ENCODE measurements at regions not wholly inside any gene's neighbourhood (a gene's known extent, or its start where the extent isn't known, plus 50 kb on each side); places are given as distances from the start of the nearest gene placed in this dataset.
"Not testable (repeated sequence)": the region's sequence is repeated elsewhere in the genome, so short reads cannot be mapped to it uniquely, and the experiment has no call there.

DNA sequence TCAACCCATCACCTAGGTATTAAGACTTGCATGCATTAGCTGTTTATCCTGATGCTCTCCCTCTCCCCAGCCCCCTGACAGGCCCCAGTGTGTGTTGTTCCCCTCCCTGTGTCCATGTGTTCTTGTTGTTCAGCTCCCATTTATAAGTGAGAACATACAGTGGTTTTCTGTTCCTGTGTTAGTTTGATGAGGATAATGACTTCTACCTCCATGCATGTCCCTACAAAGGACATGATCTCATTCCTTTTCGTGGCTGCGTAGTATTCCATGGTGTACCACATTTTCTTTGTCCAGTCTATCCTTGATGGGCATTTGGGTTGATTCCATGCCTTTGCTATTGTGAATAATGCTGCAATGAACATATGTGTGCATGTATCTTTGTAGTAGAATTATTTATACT is 578.3 kb downstream of the ZNF608 start:
- not testable (repeated sequence) for H3K4me1 Mint-ChIP-seq, H3K27ac Mint-ChIP-seq, H3K4me3 Mint-ChIP-seq, H3K27me3 Mint-ChIP-seq, H3K36me3 Mint-ChIP-seq
- H3K9me3 Mint-ChIP-seq = peaks cover 20% of the 10 kb centered on the region

DNA sequence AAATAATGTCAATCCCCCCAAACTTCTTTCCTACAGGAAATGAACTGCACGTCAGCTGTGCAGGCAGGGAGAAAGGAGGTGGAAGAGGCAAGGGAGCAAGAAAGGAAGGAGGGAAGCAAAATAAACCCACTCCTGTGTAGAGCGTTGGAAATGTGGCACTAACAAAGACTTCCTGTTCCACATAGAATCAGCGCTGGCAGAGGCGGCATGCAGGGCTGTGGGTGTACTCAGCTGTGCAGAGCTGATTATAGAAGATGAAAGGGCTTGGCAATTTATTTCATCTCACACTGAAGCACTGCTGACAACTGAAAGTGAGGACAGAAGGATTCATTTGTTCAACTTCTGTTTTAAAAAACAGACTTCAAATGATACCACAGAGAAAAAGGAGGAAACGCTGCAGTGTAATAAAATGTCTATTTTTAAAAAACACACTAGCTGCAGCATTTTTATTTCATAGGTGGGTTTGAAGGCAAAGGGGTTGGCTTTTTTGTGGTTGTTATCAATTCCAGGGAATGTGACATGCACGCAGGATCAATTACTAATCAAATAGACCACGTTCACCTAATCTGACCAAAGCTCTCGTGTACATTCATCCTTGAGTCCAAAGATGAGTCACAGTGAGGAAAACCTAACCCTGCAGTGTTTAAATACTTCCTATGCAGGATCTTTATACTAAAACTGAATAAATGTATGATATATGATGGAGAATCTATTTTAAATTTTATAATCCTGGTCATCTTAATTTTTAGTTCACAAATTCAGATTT is 583.5 kb downstream of the ZNF608 start:
- H3K4me1 Mint-ChIP-seq = no peaks in the 10 kb centered on the region
- H3K27me3 Mint-ChIP-seq = no peaks in the 10 kb centered on the region
- H3K36me3 Mint-ChIP-seq = no peaks in the 10 kb centered on the region
- H3K4me3 Mint-ChIP-seq = no peak overlapping the region
- no peak overlapping the region for H3K27ac Mint-ChIP-seq
- no peaks in the 10 kb centered on the region for H3K9me3 Mint-ChIP-seq

GRCh38 chr5:124161266-124161665 is 585.2 kb downstream of the ZNF608 start:
- Mint-ChIP-seq H3K27me3 (no peaks in the 10 kb centered on the region), H3K9me3 (no peaks in the 10 kb centered on the region), H3K4me1 (no peaks in the 10 kb centered on the region), H3K27ac (no peak overlapping the region), H3K4me3 (no peak overlapping the region), H3K36me3 (no peaks in the 10 kb centered on the region)

GRCh38 chr5:124160265-124160664 is 586.2 kb downstream of the ZNF608 start:
- Mint-ChIP-seq H3K9me3 (peaks cover 3% of the 10 kb centered on the region), H3K27me3 (no peaks in the 10 kb centered on the region), H3K36me3 (no peaks in the 10 kb centered on the region), H3K4me1 (no peaks in the 10 kb centered on the region), H3K4me3 (no peak overlapping the region), H3K27ac (no peak overlapping the region)

DNA sequence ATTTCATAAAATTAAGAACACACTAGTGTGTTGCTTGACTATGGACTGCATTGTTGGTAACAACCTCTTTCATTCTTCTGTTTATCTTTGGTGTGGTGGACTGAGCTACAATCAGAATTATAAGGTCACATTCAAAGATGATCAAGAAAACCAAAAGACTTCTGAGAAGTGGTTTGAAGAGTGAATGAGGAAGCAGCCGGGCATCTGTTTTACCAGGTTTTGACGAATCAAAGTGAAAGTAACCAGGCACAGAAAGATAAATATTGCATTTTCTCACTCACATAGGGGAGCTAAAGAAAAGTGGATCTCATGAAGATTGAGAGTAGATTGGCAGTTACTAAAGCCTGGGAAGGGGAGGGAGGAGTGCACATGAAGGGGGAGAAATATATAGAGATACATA is 589.1 kb downstream of the ZNF608 start:
- Mint-ChIP-seq H3K9me3 (peaks cover 10% of the 10 kb centered on the region), H3K27me3 (no peaks in the 10 kb centered on the region), H3K4me1 (no peaks in the 10 kb centered on the region), H3K4me3 (no peak overlapping the region), H3K36me3 (no peaks in the 10 kb centered on the region), H3K27ac (no peak overlapping the region)

DNA sequence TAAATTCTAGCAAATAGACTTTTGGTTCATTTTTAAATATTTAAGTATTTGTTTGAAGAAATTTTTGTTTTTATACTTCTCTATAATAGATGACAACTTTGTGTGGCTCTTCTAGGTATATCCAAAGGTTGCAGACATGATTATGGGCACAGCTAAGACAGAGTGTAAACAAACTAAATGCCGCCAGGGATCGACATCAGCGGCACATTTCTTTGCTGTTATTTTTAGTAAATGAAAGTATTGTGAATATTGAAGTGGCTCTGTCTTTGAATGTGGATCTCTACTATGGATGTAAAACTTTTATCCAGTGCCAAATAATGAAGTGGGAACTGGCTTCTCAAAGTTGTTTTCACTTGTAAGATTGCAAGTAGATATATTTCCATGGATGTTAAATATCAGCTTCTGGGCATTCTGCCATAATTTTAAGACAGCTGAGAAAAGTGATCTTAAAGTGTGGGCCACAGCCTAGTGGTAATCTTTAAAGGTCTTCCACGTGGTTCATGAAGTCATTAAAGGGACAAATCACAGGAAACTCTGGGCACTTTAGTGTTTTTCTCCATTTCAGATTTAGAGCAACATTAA is 589.9 kb downstream of the ZNF608 start:
- Mint-ChIP-seq H3K4me3 (no peak overlapping the region), H3K9me3 (peaks cover 10% of the 10 kb centered on the region), H3K27me3 (no peaks in the 10 kb centered on the region), H3K4me1 (no peaks in the 10 kb centered on the region), H3K36me3 (no peaks in the 10 kb centered on the region), H3K27ac (no peak overlapping the region)

- Mint-ChIP-seq H3K9me3 (peaks cover 10% of the 10 kb centered on the region), H3K27me3 (no peaks in the 10 kb centered on the region), H3K27ac (no peak overlapping the region)
Observed at GRCh38 chr5:124154714-124155113, 591.7 kb downstream of the ZNF608 start.

DNA sequence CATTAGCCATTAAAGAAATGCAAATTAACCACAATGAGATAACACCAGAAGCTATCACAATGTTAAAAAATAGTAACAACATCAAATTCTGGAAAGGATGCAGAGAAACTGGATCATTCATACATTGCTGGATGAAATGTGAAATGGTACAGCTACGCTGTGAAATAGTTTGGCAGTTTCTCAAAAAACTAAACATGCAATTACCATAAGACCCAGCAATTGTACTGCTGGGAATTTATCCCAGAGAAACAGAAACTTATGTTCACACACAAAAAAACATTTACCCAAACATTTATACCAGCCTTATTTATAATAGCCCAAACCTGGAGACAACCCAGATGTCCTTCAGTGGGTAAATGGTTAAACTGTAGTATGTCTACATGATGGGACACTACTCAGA is 592.9 kb downstream of the ZNF608 start:
- H3K27ac Mint-ChIP-seq = no peak overlapping the region
- peaks cover 10% of the 10 kb centered on the region for H3K9me3 Mint-ChIP-seq
- H3K27me3 Mint-ChIP-seq = no peaks in the 10 kb centered on the region
- H3K36me3 Mint-ChIP-seq = no peaks in the 10 kb centered on the region
- no peak overlapping the region for H3K4me3 Mint-ChIP-seq
- no peaks in the 10 kb centered on the region for H3K4me1 Mint-ChIP-seq

More at GRCh38 chr5:124154714-124155113, 591.7 kb downstream of the ZNF608 start:
- H3K4me3 Mint-ChIP-seq = no peak overlapping the region
- H3K36me3 Mint-ChIP-seq = no peaks in the 10 kb centered on the region
- no peaks in the 10 kb centered on the region for H3K4me1 Mint-ChIP-seq

DNA sequence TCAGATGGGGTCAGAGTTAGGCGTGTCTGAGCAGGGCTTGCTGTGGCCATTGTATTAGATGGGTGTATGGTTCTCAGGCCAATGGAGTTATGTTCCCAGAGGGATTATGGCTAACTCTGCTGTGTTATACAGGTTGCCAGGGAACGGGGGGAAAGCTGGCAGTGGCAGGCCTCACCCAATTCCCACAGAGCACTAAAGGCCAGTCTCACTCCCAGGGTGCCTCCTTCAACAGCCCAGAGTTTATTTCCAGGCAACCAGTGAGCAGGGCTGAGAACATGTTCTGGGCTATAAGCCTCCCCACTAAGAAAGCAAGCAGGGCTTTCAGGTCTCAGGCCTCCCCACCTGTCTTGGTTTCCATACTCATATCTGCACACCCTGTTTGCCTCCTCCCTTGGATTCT is 597.9 kb downstream of the ZNF608 start:
- no peaks in the 10 kb centered on the region for H3K27me3 Mint-ChIP-seq
- no peak overlapping the region for H3K4me3 Mint-ChIP-seq
- peaks cover 7% of the 10 kb centered on the region for H3K9me3 Mint-ChIP-seq
- no peaks in the 10 kb centered on the region for H3K36me3 Mint-ChIP-seq
- no peak overlapping the region for H3K27ac Mint-ChIP-seq
- no peaks in the 10 kb centered on the region for H3K4me1 Mint-ChIP-seq

DNA sequence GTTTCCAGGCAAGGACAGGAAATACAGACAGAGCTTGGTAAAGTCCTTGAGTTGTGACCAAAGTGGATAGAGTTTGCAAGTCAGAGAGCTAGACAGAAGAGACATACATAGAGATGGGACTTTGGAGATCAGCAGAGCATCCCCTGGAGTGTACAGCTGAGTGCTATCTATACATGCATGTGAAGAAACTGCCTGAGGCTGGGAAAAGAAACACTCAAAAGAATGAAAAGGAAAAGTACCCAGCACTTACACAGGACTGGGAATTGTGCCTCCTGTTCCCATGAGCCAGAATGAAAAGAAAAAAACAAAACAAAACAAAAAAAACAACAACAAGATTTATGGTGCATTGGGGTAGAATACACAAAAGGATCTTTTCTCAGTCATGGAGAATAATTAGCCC is 606.4 kb downstream of the ZNF608 start:
- H3K36me3 Mint-ChIP-seq = no peaks in the 10 kb centered on the region
- no peaks in the 10 kb centered on the region for H3K4me1 Mint-ChIP-seq
- no peak overlapping the region for H3K27ac Mint-ChIP-seq
- H3K4me3 Mint-ChIP-seq = no peak overlapping the region
- peaks cover 8% of the 10 kb centered on the region for H3K9me3 Mint-ChIP-seq
- H3K27me3 Mint-ChIP-seq = no peaks in the 10 kb centered on the region

- no peak overlapping the region for H3K4me3 Mint-ChIP-seq
- H3K4me1 Mint-ChIP-seq = no peaks in the 10 kb centered on the region
- peaks cover 8% of the 10 kb centered on the region for H3K9me3 Mint-ChIP-seq
- no peaks in the 10 kb centered on the region for H3K36me3 Mint-ChIP-seq
- H3K27ac Mint-ChIP-seq = no peak overlapping the region
- no peaks in the 10 kb centered on the region for H3K27me3 Mint-ChIP-seq
Observed at GRCh38 chr5:124139477-124139876, 607.0 kb downstream of the ZNF608 start.

DNA sequence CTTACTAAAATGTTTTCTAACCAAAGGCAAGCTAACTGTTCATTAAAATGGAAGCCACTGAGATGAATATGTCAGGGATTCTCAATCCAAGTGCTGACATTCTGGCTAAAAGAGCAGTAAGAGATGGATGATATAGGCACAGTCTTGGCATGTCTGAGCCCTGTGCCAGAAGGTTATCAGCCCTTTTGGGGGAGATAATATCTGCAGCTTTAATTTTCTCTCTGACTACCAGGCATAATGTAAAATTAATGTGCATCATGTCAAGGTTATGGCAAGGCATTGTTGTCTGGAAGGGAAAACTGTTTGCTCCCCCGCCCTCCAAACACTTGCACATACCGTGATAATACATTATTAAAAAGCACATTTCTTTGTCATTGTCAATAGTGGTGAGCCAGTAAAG is 609.8 kb downstream of the ZNF608 start:
- H3K36me3 Mint-ChIP-seq = no peaks in the 10 kb centered on the region
- H3K4me3 Mint-ChIP-seq = no peak overlapping the region
- H3K27me3 Mint-ChIP-seq = no peaks in the 10 kb centered on the region
- no peak overlapping the region for H3K27ac Mint-ChIP-seq
- H3K4me1 Mint-ChIP-seq = no peaks in the 10 kb centered on the region
- H3K9me3 Mint-ChIP-seq = no peaks in the 10 kb centered on the region

- no peaks in the 10 kb centered on the region for H3K27me3 Mint-ChIP-seq
- no peaks in the 10 kb centered on the region for H3K9me3 Mint-ChIP-seq
- H3K4me1 Mint-ChIP-seq = no peaks in the 10 kb centered on the region
- no peak overlapping the region for H3K4me3 Mint-ChIP-seq
- no peaks in the 10 kb centered on the region for H3K36me3 Mint-ChIP-seq
- no peak overlapping the region for H3K27ac Mint-ChIP-seq
Observed at GRCh38 chr5:124134941-124135340, 611.5 kb downstream of the ZNF608 start.

- Mint-ChIP-seq H3K36me3 (no peaks in the 10 kb centered on the region), H3K9me3 (no peaks in the 10 kb centered on the region), H3K27ac (no peak overlapping the region), H3K4me1 (no peaks in the 10 kb centered on the region), H3K4me3 (no peak overlapping the region), H3K27me3 (no peaks in the 10 kb centered on the region)
Observed at GRCh38 chr5:124133406-124133805, 613.0 kb downstream of the ZNF608 start.

GRCh38 chr5:124132843-124133242 is 613.6 kb downstream of the ZNF608 start:
- H3K9me3 Mint-ChIP-seq = no peaks in the 10 kb centered on the region
- no peaks in the 10 kb centered on the region for H3K4me1 Mint-ChIP-seq

GRCh38 chr5:124131466-124131865 is 615.0 kb downstream of the ZNF608 start:
- no peak overlapping the region for H3K4me3 Mint-ChIP-seq
- H3K36me3 Mint-ChIP-seq = no peaks in the 10 kb centered on the region
- no peaks in the 10 kb centered on the region for H3K9me3 Mint-ChIP-seq
- H3K27me3 Mint-ChIP-seq = no peaks in the 10 kb centered on the region
- no peak overlapping the region for H3K27ac Mint-ChIP-seq
- H3K4me1 Mint-ChIP-seq = no peaks in the 10 kb centered on the region

More at GRCh38 chr5:124132843-124133242, 613.6 kb downstream of the ZNF608 start:
- Mint-ChIP-seq H3K4me3 (no peak overlapping the region), H3K27ac (no peak overlapping the region), H3K36me3 (no peaks in the 10 kb centered on the region), H3K27me3 (no peaks in the 10 kb centered on the region)

DNA sequence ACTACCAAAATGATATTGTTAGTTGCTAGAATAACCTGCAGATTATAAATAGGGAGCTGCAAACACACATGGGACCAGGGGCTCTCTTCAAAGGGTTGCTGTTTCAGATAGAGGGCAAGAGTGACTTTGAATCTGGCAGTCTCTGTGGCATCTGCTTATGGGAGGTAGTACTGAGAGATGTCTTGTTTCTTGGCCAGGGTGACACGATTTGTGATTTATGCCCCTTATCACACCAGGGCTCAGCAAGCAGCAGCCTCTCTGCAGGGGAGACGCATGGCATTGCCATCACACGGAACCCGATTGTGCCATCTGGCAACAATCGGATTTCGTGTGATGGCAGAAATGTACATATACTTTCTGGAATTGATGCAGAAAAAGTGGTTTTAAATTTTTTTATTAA is 615.6 kb downstream of the ZNF608 start:
- Mint-ChIP-seq H3K9me3 (no peaks in the 10 kb centered on the region), H3K27ac (no peak overlapping the region)

More for the DNA sequence above, 615.6 kb downstream of the ZNF608 start:
- Mint-ChIP-seq H3K36me3 (no peaks in the 10 kb centered on the region), H3K4me3 (no peak overlapping the region), H3K4me1 (no peaks in the 10 kb centered on the region), H3K27me3 (no peaks in the 10 kb centered on the region)

Measured in activated naive CD4-positive, alpha-beta T cell treated with anti-CD3 and anti-CD28 coated beads, Interleukin-2, amount 50 U/mL, for 24 hours (primary cell).